HL-60 (cell line): ENCODE measurements at regions not wholly inside any gene's neighbourhood (a gene's known extent, or its start where the extent isn't known, plus 50 kb on each side); places are given as distances from the start of the nearest gene placed in this dataset.

ENCODE experiments used
- CTCF ChIP-seq: IDR thresholded peaks from one replicate; pipeline ENCODE4 v1.5.1; 2011; ENCODE audit warnings: low read length, control low read depth, inconsistent platforms; ENCODE audit not compliant: insufficient read depth
- GABPA ChIP-seq: IDR thresholded peaks from 2 replicates; pipeline ENCODE4 v1.6.1; 2012; ENCODE audit warnings: low read depth
- POLR2AphosphoS5 ChIP-seq: IDR thresholded peaks from 2 replicates; pipeline ENCODE4 v1.6.1; 2012; ENCODE audit warnings: low read depth

GRCh38 chr6:159445351-159445750, 247.7 kb downstream of the SOD2 start:
- TF ChIP-seq CTCF: no peak
- no peak for TF ChIP-seq GABPA
- TF ChIP-seq POLR2AphosphoS5: no peak
